Endothelial cell of umbilical vein (primary cell): ENCODE measurements at regions not wholly inside any gene's neighbourhood (a gene's known extent, or its start where the extent isn't known, plus 50 kb on each side); places are given as distances from the start of the nearest gene placed in this dataset.

ENCODE experiments used
- CTCF ChIP-seq, 2 donors: IDR thresholded peaks; 1 replicate in 1 of 2; 2 replicates in 1 of 2; pipeline ENCODE4 v1.5.1; 2011; ENCODE audit warnings: low read length in 2 of 2, mild to moderate bottlenecking in 2 of 2, moderate library complexity in 2 of 2, control low read depth in 1 of 2, inconsistent platforms in 1 of 2, low read depth in 1 of 2; ENCODE audit not compliant: insufficient read depth in 1 of 2; ENCODE audit errors: extremely low read depth in 1 of 2
- EZH2 ChIP-seq: IDR thresholded peaks from 2 replicates; pipeline ENCODE4 v1.6.1; 2012; ENCODE audit warnings: borderline replicate concordance, low read depth, mild to moderate bottlenecking, moderate library complexity, low read length, inconsistent platforms; ENCODE audit not compliant: severe bottlenecking
- MYC ChIP-seq: IDR thresholded peaks from one replicate; pipeline ENCODE4 v1.6.1; 2011; ENCODE audit warnings: mild to moderate bottlenecking, low read depth, low read length
- POLR2A ChIP-seq: IDR thresholded peaks from 2 replicates; pipeline ENCODE4 v1.6.1; 2012; ENCODE audit warnings: low read depth, mild to moderate bottlenecking, control low read depth, low read length
- POLR2AphosphoS5 ChIP-seq: IDR thresholded peaks from 2 replicates; pipeline ENCODE4 v1.6.1; 2012; ENCODE audit warnings: low read depth, mild to moderate bottlenecking, control low read depth, low read length, moderate library complexity; ENCODE audit not compliant: insufficient read depth

DNA sequence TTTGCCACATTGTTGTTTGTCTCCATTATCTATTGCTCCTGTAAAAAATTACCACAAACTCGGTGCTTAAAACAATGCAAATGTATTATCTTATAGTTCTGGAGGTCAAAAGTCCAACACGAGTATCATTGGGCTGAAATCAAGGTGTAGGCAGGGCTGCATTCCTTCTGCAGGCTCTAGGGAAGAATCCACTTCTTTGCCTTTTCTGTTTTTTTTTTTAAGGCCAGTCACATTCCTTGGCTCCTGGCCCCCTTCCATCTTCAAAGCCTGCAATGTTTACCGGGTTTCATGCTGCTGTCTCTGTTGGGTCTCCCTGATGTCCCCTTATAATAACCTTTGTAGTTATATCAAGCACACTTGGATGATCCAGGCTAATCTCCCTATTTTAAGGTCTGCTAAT is 212.7 kb downstream of the PTBP2 start:
- TF ChIP-seq CTCF (IDR thresholded peaks at IDR 0.05; ENCODE audit: extremely low read depth in 1 of 2, insufficient read depth in 1 of 2, low read depth in 1 of 2, low read length in 2 of 2) (no peak), POLR2A (no peak), MYC (no peak), POLR2AphosphoS5 (no peak), EZH2 (no peak)
